IMR-90 (cell line): ENCODE measurements at regions not wholly inside any gene's neighbourhood (a gene's known extent, or its start where the extent isn't known, plus 50 kb on each side); places are given as distances from the start of the nearest gene placed in this dataset.
"Not testable (repeated sequence)": the region's sequence is repeated elsewhere in the genome, so short reads cannot be mapped to it uniquely, and the experiment has no call there.

Experiments used
- ATAC-seq: fragments of 200-7000 bp; cut with Tn5 transposase; 2 replicates; pipeline ENCODE4 v1.9.1; 2020; ENCODE audit warnings: low read depth, mild to moderate bottlenecking, moderate library complexity
- BruUV-seq: library from RNA; stranded (reverse); fragments of 400-500 nt; replicated peaks from 2 replicates; lab custom pipeline; 2021; lab: Mats Ljungman, UMichigan
- CTCF ChIA-PET: fragments of 300-600 bp; formaldehyde crosslinking; extraction: SDS; loops from one replicate; lab custom pipeline; 2021; ENCODE audit warnings: antibody characterized with exemption; lab: Yijun Ruan, JAX
- POLR2A ChIA-PET: fragments of 300-600 bp; sonication (Branson Sonifier 250); formaldehyde crosslinking; loops from one replicate; lab custom pipeline; 2022; ENCODE audit warnings: antibody characterized with exemption; ENCODE audit not compliant: unreplicated experiment; lab: Charles Lee
- DNase-seq: peaks from one replicate; pipeline ENCODE4 v3.0.0; 2013
- H2AFZ ChIP-seq: replicated peaks from 2 replicates; pipeline ENCODE3; 2013; ENCODE audit warnings: low read length, mild to moderate bottlenecking; ENCODE audit not compliant: poor library complexity
- H2AK5ac ChIP-seq: 2 replicates; pipeline ENCODE4 v1.6.1; 2013; ENCODE audit warnings: low read depth, low read length, inconsistent platforms
- H2AK9ac ChIP-seq: replicated peaks from 2 replicates; pipeline ENCODE3; 2013; ENCODE audit warnings: mild to moderate bottlenecking, low read depth, low read length, moderate library complexity; ENCODE audit not compliant: poor library complexity
- H2BK120ac ChIP-seq: 2 replicates; pipeline ENCODE4 v1.6.1; 2013; ENCODE audit warnings: low read depth, low read length, inconsistent platforms
- H2BK15ac ChIP-seq: 3 replicates; pipeline ENCODE4 v1.6.1; 2013; ENCODE audit warnings: low read depth, low read length, inconsistent platforms
- H2BK20ac ChIP-seq: 2 replicates; pipeline ENCODE4 v1.6.1; 2013; ENCODE audit warnings: low read depth, mild to moderate bottlenecking, inconsistent platforms, low read length, moderate library complexity
- H2BK5ac ChIP-seq: 2 replicates; pipeline ENCODE4 v1.6.1; 2013; ENCODE audit warnings: mild to moderate bottlenecking, low read depth, low read length, inconsistent platforms; ENCODE audit not compliant: poor library complexity, severe bottlenecking
- H3K14ac ChIP-seq: replicated peaks from 2 replicates; pipeline ENCODE4 v1.6.1; 2013; ENCODE audit warnings: low read depth, low read length, inconsistent platforms
- H3K18ac ChIP-seq: 2 replicates; pipeline ENCODE4 v1.6.1; 2013; ENCODE audit warnings: low read depth, low read length, control low read depth
- H3K23ac ChIP-seq: 2 replicates; pipeline ENCODE4 v1.6.1; 2013; ENCODE audit warnings: low read depth, low read length, inconsistent platforms
- H3K27ac ChIP-seq: 2 replicates; pipeline ENCODE4 v1.5.1; 2013; ENCODE audit warnings: mild to moderate bottlenecking, control low read depth, low read length; ENCODE audit not compliant: insufficient read depth
- H3K27me3 ChIP-seq: 2 replicates; pipeline ENCODE4 v1.6.1; 2013; ENCODE audit warnings: low read length; ENCODE audit not compliant: control insufficient read depth, insufficient read depth
- H3K36me3 ChIP-seq: 2 replicates; pipeline ENCODE4 v1.6.1; 2013; ENCODE audit warnings: low read length, mixed read lengths; ENCODE audit not compliant: control insufficient read depth, insufficient read depth
- H3K4ac ChIP-seq: 2 replicates; pipeline ENCODE4 v1.6.1; 2013; ENCODE audit warnings: low read depth, low read length, inconsistent platforms
- H3K4me1 ChIP-seq: 2 replicates; pipeline ENCODE4 v1.6.1; 2013; ENCODE audit warnings: low read length, mixed read lengths; ENCODE audit not compliant: control insufficient read depth, insufficient read depth
- H3K4me2 ChIP-seq: 2 replicates; pipeline ENCODE4 v1.6.1; 2013; ENCODE audit warnings: low read depth, mild to moderate bottlenecking, control low read depth, low read length, moderate library complexity
- H3K4me3 ChIP-seq: 2 replicates; pipeline ENCODE4 v1.5.1; 2013; ENCODE audit warnings: low read depth, mild to moderate bottlenecking, control low read depth, low read length, moderate library complexity; ENCODE audit not compliant: insufficient read depth
- H3K56ac ChIP-seq: 2 replicates; pipeline ENCODE4 v1.6.1; 2013; ENCODE audit warnings: low read length, inconsistent platforms; ENCODE audit not compliant: insufficient read depth; ENCODE audit errors: extremely low read depth
- H3K79me1 ChIP-seq, 2 experiments: 2 replicates each; pipeline ENCODE4 v1.6.1; 2013; ENCODE audit warnings: low read length in 2 of 2, inconsistent platforms in 1 of 2, low read depth in 1 of 2
- H3K9ac ChIP-seq: 2 replicates; pipeline ENCODE4 v1.6.1; 2013; ENCODE audit warnings: low read depth, low read length, control low read depth
- H3K9me1 ChIP-seq: 2 replicates; pipeline ENCODE4 v1.6.1; 2013; ENCODE audit warnings: low read length, inconsistent platforms; ENCODE audit not compliant: insufficient read depth
- H3K9me3 ChIP-seq: 2 replicates; pipeline ENCODE4 v1.6.1; 2013; ENCODE audit warnings: low read length; ENCODE audit not compliant: control insufficient read depth, insufficient read depth
- H4K20me1 ChIP-seq: 2 replicates; pipeline ENCODE4 v1.6.1; 2013; ENCODE audit warnings: low read length, inconsistent platforms; ENCODE audit not compliant: insufficient read depth
- H4K5ac ChIP-seq: 2 replicates; pipeline ENCODE4 v1.6.1; 2013; ENCODE audit warnings: mild to moderate bottlenecking, low read depth, low read length, control low read depth
- H4K8ac ChIP-seq, 2 experiments: 2 replicates each; pipeline ENCODE4 v1.6.1; 2013; ENCODE audit warnings: low read depth in 2 of 2, low read length in 2 of 2, control low read depth in 1 of 2, inconsistent platforms in 1 of 2
- H4K91ac ChIP-seq: 2 replicates; pipeline ENCODE4 v1.6.1; 2013; ENCODE audit warnings: low read depth, low read length, inconsistent platforms; ENCODE audit not compliant: insufficient read depth
- BHLHE40 ChIP-seq: fragments of 150-350 bp; IDR thresholded peaks from 2 replicates; pipeline ENCODE4 v1.6.1; 2016; ENCODE audit warnings: mild to moderate bottlenecking, low read depth, low read length
- MAFK ChIP-seq: IDR thresholded peaks from 2 replicates; pipeline ENCODE4 v1.6.1; 2012; ENCODE audit warnings: low read depth, low read length, improper control_type of control experiment
- WGBS, 2 experiments: methylation state at CpG; one replicate each; pipeline versions ENCODE4 v1.1.5 to v1.1.7; 2013; ENCODE audit warnings: missing lambda C conversion rate in 2 of 2; ENCODE audit not compliant: insufficient read length in 1 of 2; ENCODE audit errors: extremely low coverage in 2 of 2; 5-methylcytosine and 5-hydroxymethylcytosine counted together
- dilution Hi-C: fragments of 300-500 bp; cut with HindIII; formaldehyde crosslinking; loops from one replicate; pipeline ENCODE4 v1.14.3; 2018; ENCODE audit warnings: low sequenced_read_pairs; ENCODE audit not compliant: unreplicated experiment
- in situ Hi-C: fragments of 300-500 bp; cut with MboI; formaldehyde crosslinking; loops from 3 replicates; pipeline ENCODE4 v1.14.3; 2019; ENCODE audit warnings: low sequenced_read_pairs, inconsistent platforms, mixed read lengths
- intact Hi-C: fragments of 100-400 bp; cut with micrococcal nuclease; formaldehyde crosslinking; loops from 2 replicates; pipeline ENCODE4 v1.10.0; 2022

DNA sequence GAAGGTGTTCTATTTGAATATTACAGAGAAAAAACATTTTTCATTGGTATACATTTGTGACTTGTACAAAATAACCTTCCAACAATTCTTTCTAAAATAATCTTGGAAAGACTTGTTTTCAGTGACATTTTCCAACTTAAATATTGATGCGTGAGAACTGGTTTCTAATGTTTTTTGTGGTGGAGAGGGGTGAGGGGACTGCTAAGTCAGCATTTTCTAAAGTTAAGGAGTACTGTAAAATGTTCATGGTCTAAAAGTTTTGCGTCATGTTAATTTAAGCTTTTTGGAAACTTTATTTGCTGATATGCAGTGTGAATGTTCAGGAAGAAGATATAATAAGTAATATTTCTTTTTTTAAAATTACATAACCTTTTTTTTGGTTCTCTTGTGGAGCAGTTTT is 229.3 kb downstream of the MAGEB5 start:
- CTCF ChIA-PET = no interaction called here
- no TSS peak for BruUV-seq
- H4K8ac ChIP-seq = no peak overlapping the region
- H3K23ac ChIP-seq = no peak overlapping the region
- no peaks in the 10 kb centered on the region for H4K20me1 ChIP-seq
- no peaks in the 10 kb centered on the region for H3K36me3 ChIP-seq
- no peak overlapping the region for H3K4ac ChIP-seq
- no peak overlapping the region for H2AFZ ChIP-seq
- WGBS, 2 experiments = no CpG with 5 or more reads among the region's 2 CpGs
- H3K79me1 ChIP-seq = no peaks in the 10 kb centered on the region
- dilution Hi-C loops = no loop called here
- POLR2A ChIA-PET = no interaction called here
- no peak overlapping the region for H2AK9ac ChIP-seq
- intact Hi-C loops = no loop called here
- no peaks in the 10 kb centered on the region for H3K4me1 ChIP-seq
- TF ChIP-seq MAFK = peak; percentile 89
- TF ChIP-seq BHLHE40 = no peak
- H4K91ac ChIP-seq = no peak overlapping the region
- H3K4me3 ChIP-seq = no peak overlapping the region
- no peak overlapping the region for H2BK120ac ChIP-seq
- no peaks in the 10 kb centered on the region for H3K27me3 ChIP-seq
- H2BK5ac ChIP-seq = no peak overlapping the region
- no peak overlapping the region for H2BK15ac ChIP-seq
- H3K27ac ChIP-seq = no peak overlapping the region
- H2AK5ac ChIP-seq = no peak overlapping the region
- H3K56ac ChIP-seq = no peak overlapping the region
- H3K14ac ChIP-seq = no peak overlapping the region
- in situ Hi-C loops = loop anchor here (10.0 kb wide), 1 partner anchor 740 kb away; no protein-coding TSS in a partner anchor
- H4K5ac ChIP-seq = no peak overlapping the region
- H3K4me2 ChIP-seq = no peak overlapping the region
- ATAC-seq (no peak), DNase-seq (no peak)
- no peaks in the 10 kb centered on the region for H3K9me1 ChIP-seq
- H3K9ac ChIP-seq = no peak overlapping the region
- H3K18ac ChIP-seq = no peak overlapping the region
- H2BK20ac ChIP-seq = no peak overlapping the region
- H3K9me3 ChIP-seq = no peaks in the 10 kb centered on the region

DNA sequence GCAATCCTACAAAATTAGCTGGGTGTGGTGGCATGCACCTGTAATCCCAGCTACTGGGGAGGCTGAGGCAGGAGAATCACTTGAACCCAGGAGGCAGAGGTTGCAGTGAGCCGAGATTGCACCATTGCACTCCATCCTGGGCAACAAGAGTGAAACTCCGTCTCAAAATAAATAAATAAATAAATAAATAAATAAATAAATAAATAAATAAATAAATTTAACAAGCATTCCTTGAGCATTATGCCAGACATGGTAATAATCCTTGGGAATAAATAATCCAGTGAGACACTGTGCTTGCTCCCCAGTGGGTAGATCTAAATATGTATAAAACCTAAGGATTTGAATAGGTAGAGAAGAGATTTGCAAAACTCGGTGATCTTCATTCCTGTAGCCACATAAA is 228.4 kb downstream of the MAGEB5 start:
- H4K5ac ChIP-seq, H4K20me1 ChIP-seq, H4K91ac ChIP-seq, intact Hi-C loops, POLR2A ChIA-PET, H3K23ac ChIP-seq, H3K9me3 ChIP-seq, H3K4ac ChIP-seq, DNase-seq, H2AK9ac ChIP-seq, H3K4me1 ChIP-seq, H3K36me3 ChIP-seq, H2BK15ac ChIP-seq, H3K9me1 ChIP-seq, CTCF ChIA-PET, H3K9ac ChIP-seq, H3K18ac ChIP-seq, H3K56ac ChIP-seq, H4K8ac ChIP-seq, BruUV-seq, H2BK5ac ChIP-seq, H3K27ac ChIP-seq, H2AK5ac ChIP-seq, H3K14ac ChIP-seq, H3K4me3 ChIP-seq, dilution Hi-C loops, ATAC-seq, H3K79me1 ChIP-seq, H2BK20ac ChIP-seq, H3K27me3 ChIP-seq, H2AFZ ChIP-seq, H2BK120ac ChIP-seq, H3K4me2 ChIP-seq: not testable (repeated sequence)
- in situ Hi-C loops = loop anchor here (10.0 kb wide), 1 partner anchor 740 kb away; no protein-coding TSS in a partner anchor
- WGBS, 2 experiments = no CpG with 5 or more reads among the region's 3 CpGs
